ENCODE measurements at regions not wholly inside any gene's neighbourhood (a gene's known extent, or its start where the extent isn't known, plus 50 kb on each side); places are given as distances from the start of the nearest gene placed in this dataset.

DNA sequence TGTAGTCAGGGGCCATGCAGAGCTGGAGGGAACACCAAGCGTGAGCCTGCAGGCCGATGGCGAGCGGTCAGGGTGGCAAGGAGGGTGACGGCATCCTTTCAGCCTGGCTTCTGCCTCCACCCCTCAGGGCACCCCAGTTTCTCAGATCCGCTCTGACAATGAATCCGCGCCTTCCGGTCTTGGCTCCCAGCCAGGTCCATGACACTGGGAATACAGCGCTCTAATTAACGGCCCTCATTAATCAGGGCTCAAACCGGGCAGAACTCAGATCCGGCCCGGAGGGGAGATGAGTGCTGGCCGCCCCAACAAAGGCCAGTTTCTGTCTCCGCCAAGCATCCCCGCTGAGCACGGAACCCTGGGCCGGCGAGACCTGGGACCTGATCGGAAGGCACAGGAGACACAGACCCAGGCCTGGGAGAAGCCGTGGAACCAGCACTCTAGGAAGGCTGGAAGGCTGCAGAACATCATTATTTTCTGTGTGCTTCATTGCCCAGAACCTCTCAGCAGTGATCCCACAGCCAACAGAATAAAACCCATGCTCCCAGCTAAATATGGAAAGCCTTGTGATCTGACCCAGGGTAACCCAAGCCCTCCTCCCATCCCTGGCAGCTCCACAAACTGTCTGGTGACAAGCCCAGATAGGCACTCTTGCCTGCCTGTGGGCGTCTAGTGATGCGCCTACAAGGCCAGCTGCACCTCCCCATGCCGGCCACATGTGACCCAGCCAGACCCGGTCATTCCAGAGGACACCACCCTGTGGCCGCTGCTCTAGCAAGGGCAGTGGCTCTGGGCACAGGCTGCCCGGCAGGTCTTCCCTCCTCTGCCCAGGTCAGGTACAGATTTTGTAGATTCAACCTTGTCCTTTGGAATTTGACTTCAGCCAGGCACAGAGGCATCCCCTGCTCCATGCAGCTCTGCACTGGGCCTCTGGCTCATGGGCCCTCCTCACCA is 438.7 kb upstream of the MYT1L start:
- no peak overlapping the region for H3K4me3 ChIP-seq
- no peak for DNase-seq (ENCODE audit: extremely low read depth in 1 of 4, low spot score in 3 of 4)
- H3K4me1 ChIP-seq (replicated peaks in 1 of 2; ENCODE audit: control insufficient read depth in 2 of 2, insufficient read depth in 2 of 2, low read length in 2 of 2): peaks cover 0 to 9% of the 10 kb centered on the region in 2 experiments; a peak in 2 of 5 replicates
- peaks cover 0 to 33% of the 10 kb centered on the region in 2 experiments; a peak in 2 of 5 replicates for H3K27me3 ChIP-seq (ENCODE audit: control insufficient read depth in 2 of 2, insufficient read depth in 2 of 2, low read length in 2 of 2)
- ATAC-seq: peak; percentile 52; the same call in 1 of the 3 replicates
- FAIRE-seq: no peak
- CTCF ChIA-PET (ENCODE audit: low intra/inter-chr PET ratio): no interaction called here
- no peaks in the 10 kb centered on the region for H4K20me1 ChIP-seq (replicated peaks; ENCODE audit: control insufficient read depth, insufficient read depth, low read length)
- no peaks in the 10 kb centered on the region for H3K79me2 ChIP-seq (ENCODE audit: control insufficient read depth, insufficient read depth, low read length)
- BruUV-seq (replicated peaks): no TSS peak
- intact Hi-C loops (cut with micrococcal nuclease) (no loop called here), in situ Hi-C loops (cut with MboI) (no loop called here)
- no peaks in the 10 kb centered on the region for H3K9me1 ChIP-seq (ENCODE audit: control insufficient read depth, insufficient read depth, low read length)
- H3K9ac ChIP-seq (ENCODE audit: insufficient read depth in 1 of 2, low read depth in 2 of 2, low read length in 2 of 2): no peak overlapping the region
- H3K4me2 ChIP-seq (ENCODE audit: insufficient read depth, low read length): no peak overlapping the region
- no peaks in the 10 kb centered on the region for H3K36me3 ChIP-seq (ENCODE audit: control insufficient read depth, insufficient read depth, low read length)
- no peaks in the 10 kb centered on the region for H3K9me3 ChIP-seq (replicated peaks; ENCODE audit: control insufficient read depth, insufficient read depth, low read depth, low read length)
- no peak overlapping the region for H2AFZ ChIP-seq (ENCODE audit: low read depth, low read length)
- H3K27ac ChIP-seq (ENCODE audit: extremely low read depth, low read depth, low read length): no peak overlapping the region
- POLR2A ChIA-PET: no interaction called here
- no peak for TF ChIP-seq ZNF140 (CRISPR knock-in tag; IDR thresholded peaks at IDR 0.05)
- TF ChIP-seq SP1 (CRISPR knock-in tag; IDR thresholded peaks at IDR 0.05): no peak
- TF ChIP-seq, protein P1, sequence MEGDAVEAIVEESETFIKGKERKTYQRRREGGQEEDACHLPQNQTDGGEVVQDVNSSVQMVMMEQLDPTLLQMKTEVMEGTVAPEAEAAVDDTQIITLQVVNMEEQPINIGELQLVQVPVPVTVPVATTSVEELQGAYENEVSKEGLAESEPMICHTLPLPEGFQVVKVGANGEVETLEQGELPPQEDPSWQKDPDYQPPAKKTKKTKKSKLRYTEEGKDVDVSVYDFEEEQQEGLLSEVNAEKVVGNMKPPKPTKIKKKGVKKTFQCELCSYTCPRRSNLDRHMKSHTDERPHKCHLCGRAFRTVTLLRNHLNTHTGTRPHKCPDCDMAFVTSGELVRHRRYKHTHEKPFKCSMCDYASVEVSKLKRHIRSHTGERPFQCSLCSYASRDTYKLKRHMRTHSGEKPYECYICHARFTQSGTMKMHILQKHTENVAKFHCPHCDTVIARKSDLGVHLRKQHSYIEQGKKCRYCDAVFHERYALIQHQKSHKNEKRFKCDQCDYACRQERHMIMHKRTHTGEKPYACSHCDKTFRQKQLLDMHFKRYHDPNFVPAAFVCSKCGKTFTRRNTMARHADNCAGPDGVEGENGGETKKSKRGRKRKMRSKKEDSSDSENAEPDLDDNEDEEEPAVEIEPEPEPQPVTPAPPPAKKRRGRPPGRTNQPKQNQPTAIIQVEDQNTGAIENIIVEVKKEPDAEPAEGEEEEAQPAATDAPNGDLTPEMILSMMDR (IDR thresholded peaks at IDR 0.05 in 2 of 3, conservative IDR thresholded peaks at IDR 0.05 in 1 of 3; ENCODE audit: insufficient read depth in 2 of 3, low read depth in 1 of 3, low read length in 3 of 3): peak in 1 of 3 experiments; percentile 43; a peak in 2 of 6 replicates
- TF ChIP-seq NFIC (IDR thresholded peaks at IDR 0.05): peak; percentile 81
- 2% methylated on average over 28 of the region's 28 CpGs for WGBS (ENCODE audit: insufficient coverage, low coverage, missing lambda C conversion rate)

All from K562 (cell line).